HG02981 (cell line): ENCODE measurements at regions not wholly inside any gene's neighbourhood (a gene's known extent, or its start where the extent isn't known, plus 50 kb on each side); places are given as distances from the start of the nearest gene placed in this dataset.
"Not testable (repeated sequence)": the region's sequence is repeated elsewhere in the genome, so short reads cannot be mapped to it uniquely, and the experiment has no call there.

ENCODE experiments used
- ATAC-seq: cut with Tn5 transposase; IDR thresholded peaks from one replicate; pipeline ENCODE4 v1.9.1; 2021; ENCODE audit warnings: mild to moderate bottlenecking, moderate library complexity; ENCODE audit not compliant: unreplicated experiment

- no peak for ATAC-seq
These were observed 157.1 kb upstream of the CLNK start for GRCh38 chr4:10841697-10842096.

GRCh38 chr4:10837151-10837550 lies 152.6 kb upstream of the CLNK start:
- ATAC-seq: no peak

- no peak for ATAC-seq
These were observed 148.4 kb upstream of the CLNK start for GRCh38 chr4:10832806-10833628.

GRCh38 chr4:10831727-10832408 lies 147.3 kb upstream of the CLNK start:
- no peak for ATAC-seq

GRCh38 chr4:10828918-10829538 lies 144.5 kb upstream of the CLNK start:
- ATAC-seq: not testable (repeated sequence)

GRCh38 chr4:10821826-10822225 lies 137.3 kb upstream of the CLNK start:
- ATAC-seq: no peak

- no peak for ATAC-seq
These were observed 132.0 kb upstream of the CLNK start for GRCh38 chr4:10816571-10816970.

- no peak for ATAC-seq
These were observed 127.4 kb upstream of the CLNK start for GRCh38 chr4:10811991-10812390.

GRCh38 chr4:10810411-10810810 lies 125.8 kb upstream of the CLNK start:
- no peak for ATAC-seq

- peak; percentile 86 for ATAC-seq
These were observed 125.3 kb upstream of the CLNK start for GRCh38 chr4:10809905-10810304.

- no peak for ATAC-seq
These were observed 124.0 kb upstream of the CLNK start for GRCh38 chr4:10808591-10808990.

- ATAC-seq: no peak
These were observed 122.5 kb upstream of the CLNK start for GRCh38 chr4:10806953-10807645.

GRCh38 chr4:10803713-10804343 lies 119.3 kb upstream of the CLNK start:
- ATAC-seq: no peak

- no peak for ATAC-seq
These were observed 102.8 kb upstream of the CLNK start for GRCh38 chr4:10787365-10787764.

GRCh38 chr4:10784621-10785020 lies 100.1 kb upstream of the CLNK start:
- ATAC-seq: no peak

- ATAC-seq: no peak
These were observed 98.8 kb upstream of the CLNK start for GRCh38 chr4:10783351-10783750.

GRCh38 chr4:10781805-10782204 lies 97.2 kb upstream of the CLNK start:
- no peak for ATAC-seq

- ATAC-seq: not testable (repeated sequence)
These were observed 96.2 kb upstream of the CLNK start for GRCh38 chr4:10780803-10781202.

- not testable (repeated sequence) for ATAC-seq
These were observed 90.6 kb upstream of the CLNK start for GRCh38 chr4:10775132-10775531.

GRCh38 chr4:10773656-10774055 lies 89.1 kb upstream of the CLNK start:
- no peak for ATAC-seq

GRCh38 chr4:10773010-10773409 lies 88.4 kb upstream of the CLNK start:
- no peak for ATAC-seq
